ENCODE measurements at regions not wholly inside any gene's neighbourhood (a gene's known extent, or its start where the extent isn't known, plus 50 kb on each side); places are given as distances from the start of the nearest gene placed in this dataset.

- Histone ChIP-seq H2AFZ (ENCODE audit: low read length) (no peak overlapping the region), H3K4me3 (ENCODE audit: low read length, poor library complexity, severe bottlenecking) (no peak overlapping the region), H3K9me2 (replicated peaks; ENCODE audit: low read depth, low read length) (no peaks in the 10 kb centered on the region), H3K9ac (ENCODE audit: low read depth, low read length, poor library complexity, severe bottlenecking) (no peak overlapping the region), H3K79me2 (ENCODE audit: insufficient read depth, low read length) (no peaks in the 10 kb centered on the region), H3F3A (ENCODE audit: low read depth) (no peaks in the 10 kb centered on the region), H3K27me3 (ENCODE audit: insufficient read depth, low read length, poor library complexity, severe bottlenecking) (no peaks in the 10 kb centered on the region), H3K4me1 (ENCODE audit: insufficient read depth, low read length, poor library complexity, severe bottlenecking) (no peaks in the 10 kb centered on the region), H3K36me3 (ENCODE audit: insufficient read depth, low read length) (no peaks in the 10 kb centered on the region), H3K9me3 (ENCODE audit: insufficient read depth, low read depth, low read length) (peaks cover 15% of the 10 kb centered on the region; the same call in 1 of the 2 replicates), H3K4me2 (ENCODE audit: low read depth, low read length, poor library complexity, severe bottlenecking) (no peak overlapping the region), H4K20me1 (ENCODE audit: insufficient read depth, low read length, poor library complexity, severe bottlenecking) (no peaks in the 10 kb centered on the region)
- no peak for TF ChIP-seq CTCF (conservative IDR thresholded peaks at IDR 0.05; ENCODE audit: low read length)
- TF ChIP-seq EZH2phosphoT487 (IDR thresholded peaks at IDR 0.05; ENCODE audit: borderline replicate concordance), result no peak
These were observed 616.5 kb downstream of the BRD1 start for GRCh38 chr22:49211176-49211575.

GRCh38 chr22:49210606-49211005 is 617.1 kb downstream of the BRD1 start:
- no peaks in the 10 kb centered on the region for H4K20me1 ChIP-seq (ENCODE audit: insufficient read depth, low read length, poor library complexity, severe bottlenecking)
- H3K79me2 ChIP-seq (ENCODE audit: insufficient read depth, low read length), result no peaks in the 10 kb centered on the region
- peaks cover 11% of the 10 kb centered on the region; the same call in 1 of the 2 replicates for H3K9me3 ChIP-seq (ENCODE audit: insufficient read depth, low read depth, low read length)
- H3K36me3 ChIP-seq (ENCODE audit: insufficient read depth, low read length), result no peaks in the 10 kb centered on the region
- no peak for TF ChIP-seq EZH2phosphoT487 (IDR thresholded peaks at IDR 0.05; ENCODE audit: borderline replicate concordance)
- TF ChIP-seq CTCF (conservative IDR thresholded peaks at IDR 0.05; ENCODE audit: low read length), result no peak
- no peak overlapping the region for H3K4me3 ChIP-seq (ENCODE audit: low read length, poor library complexity, severe bottlenecking)
- H3F3A ChIP-seq (ENCODE audit: low read depth), result no peaks in the 10 kb centered on the region
- H3K9me2 ChIP-seq (replicated peaks; ENCODE audit: low read depth, low read length), result no peaks in the 10 kb centered on the region
- no peak overlapping the region for H3K9ac ChIP-seq (ENCODE audit: low read depth, low read length, poor library complexity, severe bottlenecking)
- no peaks in the 10 kb centered on the region for H3K27me3 ChIP-seq (ENCODE audit: insufficient read depth, low read length, poor library complexity, severe bottlenecking)
- no peak overlapping the region for H2AFZ ChIP-seq (ENCODE audit: low read length)
- no peaks in the 10 kb centered on the region for H3K4me1 ChIP-seq (ENCODE audit: insufficient read depth, low read length, poor library complexity, severe bottlenecking)
- H3K4me2 ChIP-seq (ENCODE audit: low read depth, low read length, poor library complexity, severe bottlenecking), result no peak overlapping the region

- TF ChIP-seq CTCF (conservative IDR thresholded peaks at IDR 0.05; ENCODE audit: low read length) (no peak), EZH2phosphoT487 (IDR thresholded peaks at IDR 0.05; ENCODE audit: borderline replicate concordance) (no peak)
- Histone ChIP-seq H3K9me3 (ENCODE audit: insufficient read depth, low read depth, low read length) (peaks cover 11% of the 10 kb centered on the region; the same call in 1 of the 2 replicates), H3K27me3 (ENCODE audit: insufficient read depth, low read length, poor library complexity, severe bottlenecking) (no peaks in the 10 kb centered on the region)
These were observed 618.0 kb downstream of the BRD1 start for GRCh38 chr22:49209452-49210195.

More at GRCh38 chr22:49209452-49210195, 618.0 kb downstream of the BRD1 start:
- no peak overlapping the region for H2AFZ ChIP-seq (ENCODE audit: low read length)
- no peak overlapping the region for H3K4me3 ChIP-seq (ENCODE audit: low read length, poor library complexity, severe bottlenecking)
- H3K79me2 ChIP-seq (ENCODE audit: insufficient read depth, low read length), result no peaks in the 10 kb centered on the region
- H3K36me3 ChIP-seq (ENCODE audit: insufficient read depth, low read length), result no peaks in the 10 kb centered on the region
- H3K9me2 ChIP-seq (replicated peaks; ENCODE audit: low read depth, low read length), result no peaks in the 10 kb centered on the region
- H3K4me2 ChIP-seq (ENCODE audit: low read depth, low read length, poor library complexity, severe bottlenecking), result no peak overlapping the region
- H3F3A ChIP-seq (ENCODE audit: low read depth), result no peaks in the 10 kb centered on the region
- no peak overlapping the region for H3K9ac ChIP-seq (ENCODE audit: low read depth, low read length, poor library complexity, severe bottlenecking)
- H3K4me1 ChIP-seq (ENCODE audit: insufficient read depth, low read length, poor library complexity, severe bottlenecking), result no peaks in the 10 kb centered on the region
- H4K20me1 ChIP-seq (ENCODE audit: insufficient read depth, low read length, poor library complexity, severe bottlenecking), result no peaks in the 10 kb centered on the region
